Activated CD4-positive, alpha-beta memory T cell treated with anti-CD3 and anti-CD28 coated beads for 36 hours (primary cell): ENCODE measurements at regions not wholly inside any gene's neighbourhood (a gene's known extent, or its start where the extent isn't known, plus 50 kb on each side); places are given as distances from the start of the nearest gene placed in this dataset.
"Not testable (repeated sequence)": the region's sequence is repeated elsewhere in the genome, so short reads cannot be mapped to it uniquely, and the experiment has no call there.

Experiments used
- CTCF ChIA-PET: fragments of 350-600 bp; sonication (Branson Sonifier 250); formaldehyde crosslinking; loops from one replicate; lab custom pipeline; 2021; ENCODE audit warnings: antibody characterized with exemption, inconsistent platforms; lab: Charles Lee
- POLR2A ChIA-PET: fragments of 350-600 bp; sonication (Branson Sonifier 250); formaldehyde crosslinking; loops from one replicate; lab custom pipeline; 2021; ENCODE audit warnings: antibody characterized with exemption; lab: Charles Lee
- DNase-seq: peaks from one replicate; pipeline ENCODE4 v3.0.0-alpha.2; 2020
- H3K27ac Mint-ChIP-seq: one replicate; pipeline ENCODE4 v1.8.0; 2021; ENCODE audit warnings: mixed read lengths
- H3K27me3 Mint-ChIP-seq: one replicate; pipeline ENCODE4 v1.8.0; 2021; ENCODE audit warnings: mixed read lengths
- H3K36me3 Mint-ChIP-seq: one replicate; pipeline ENCODE4 v1.8.0; 2021; ENCODE audit warnings: mixed read lengths
- H3K4me1 Mint-ChIP-seq: one replicate; pipeline ENCODE4 v1.8.0; 2021; ENCODE audit warnings: low read depth, mixed read lengths
- H3K4me3 Mint-ChIP-seq: one replicate; pipeline ENCODE4 v1.8.0; 2021; ENCODE audit warnings: mild to moderate bottlenecking, mixed read lengths
- H3K9me3 Mint-ChIP-seq: one replicate; pipeline ENCODE4 v1.8.0; 2021; ENCODE audit warnings: mixed read lengths
- intact Hi-C: fragments of 100-400 bp; cut with micrococcal nuclease; formaldehyde crosslinking; loops from one replicate; pipeline ENCODE4 v1.15.1; 2023

GRCh38 chr4:32930700-32931099, 2210.5 kb downstream of the PCDH7 start:
- no peaks in the 10 kb centered on the region for H3K27me3 Mint-ChIP-seq
- intact Hi-C loops, result no loop called here
- no peak for DNase-seq
- CTCF ChIA-PET, result no interaction called here
- H3K4me1 Mint-ChIP-seq, result no peaks in the 10 kb centered on the region
- H3K4me3 Mint-ChIP-seq, result no peak overlapping the region
- peaks cover 11% of the 10 kb centered on the region for H3K9me3 Mint-ChIP-seq
- H3K27ac Mint-ChIP-seq, result no peak overlapping the region
- H3K36me3 Mint-ChIP-seq, result no peaks in the 10 kb centered on the region
- POLR2A ChIA-PET, result no interaction called here

GRCh38 chr4:32931475-32931874, 2211.3 kb downstream of the PCDH7 start:
- no peak overlapping the region for H3K4me3 Mint-ChIP-seq
- no peaks in the 10 kb centered on the region for H3K36me3 Mint-ChIP-seq
- POLR2A ChIA-PET, result no interaction called here
- no peak overlapping the region for H3K27ac Mint-ChIP-seq
- H3K27me3 Mint-ChIP-seq, result no peaks in the 10 kb centered on the region
- intact Hi-C loops, result no loop called here
- DNase-seq, result no peak
- no peaks in the 10 kb centered on the region for H3K4me1 Mint-ChIP-seq
- CTCF ChIA-PET, result no interaction called here
- peaks cover 11% of the 10 kb centered on the region for H3K9me3 Mint-ChIP-seq

GRCh38 chr4:32932156-32932555, 2212.0 kb downstream of the PCDH7 start:
- Mint-ChIP-seq H3K27ac (no peak overlapping the region), H3K4me1 (no peaks in the 10 kb centered on the region), H3K9me3 (peaks cover 11% of the 10 kb centered on the region), H3K27me3 (no peaks in the 10 kb centered on the region), H3K4me3 (no peak overlapping the region), H3K36me3 (no peaks in the 10 kb centered on the region)
- intact Hi-C loops, result no loop called here
- CTCF ChIA-PET, result no interaction called here
- DNase-seq, result no peak
- POLR2A ChIA-PET, result no interaction called here

GRCh38 chr4:32939222-32939621, 2219.1 kb downstream of the PCDH7 start:
- H3K27ac Mint-ChIP-seq, H3K4me1 Mint-ChIP-seq, H3K27me3 Mint-ChIP-seq, H3K36me3 Mint-ChIP-seq, H3K4me3 Mint-ChIP-seq, intact Hi-C loops, CTCF ChIA-PET, POLR2A ChIA-PET, DNase-seq: not testable (repeated sequence)
- H3K9me3 Mint-ChIP-seq, result peaks cover 23% of the 10 kb centered on the region

- POLR2A ChIA-PET, result no interaction called here
- H3K4me3 Mint-ChIP-seq, result no peak overlapping the region
- intact Hi-C loops, result no loop called here
These were observed 2230.7 kb downstream of the PCDH7 start for GRCh38 chr4:32950866-32951265.

GRCh38 chr4:32958586-32958985, 2238.4 kb downstream of the PCDH7 start:
- ChIA-PET CTCF (no interaction called here), POLR2A (no interaction called here)
- no peaks in the 10 kb centered on the region for H3K27me3 Mint-ChIP-seq
- H3K27ac Mint-ChIP-seq, result no peak overlapping the region
- intact Hi-C loops, result no loop called here
- DNase-seq, result no peak
- H3K4me1 Mint-ChIP-seq, result no peaks in the 10 kb centered on the region
- H3K4me3 Mint-ChIP-seq, result no peak overlapping the region
- H3K9me3 Mint-ChIP-seq, result peaks cover 6% of the 10 kb centered on the region
- H3K36me3 Mint-ChIP-seq, result no peaks in the 10 kb centered on the region

More at GRCh38 chr4:32950866-32951265, 2230.7 kb downstream of the PCDH7 start:
- peaks cover 9% of the 10 kb centered on the region for H3K9me3 Mint-ChIP-seq
- CTCF ChIA-PET, result no interaction called here
- H3K4me1 Mint-ChIP-seq, result no peaks in the 10 kb centered on the region
- no peaks in the 10 kb centered on the region for H3K36me3 Mint-ChIP-seq
- DNase-seq, result no peak
- no peaks in the 10 kb centered on the region for H3K27me3 Mint-ChIP-seq
- no peak overlapping the region for H3K27ac Mint-ChIP-seq

- POLR2A ChIA-PET, result no interaction called here
- Mint-ChIP-seq H3K27me3 (no peaks in the 10 kb centered on the region), H3K9me3 (peaks cover 5% of the 10 kb centered on the region), H3K4me3 (no peak overlapping the region), H3K36me3 (no peaks in the 10 kb centered on the region), H3K27ac (no peak overlapping the region), H3K4me1 (no peaks in the 10 kb centered on the region)
- CTCF ChIA-PET, result no interaction called here
- DNase-seq, result no peak
- intact Hi-C loops, result no loop called here
These were observed 2241.9 kb downstream of the PCDH7 start for GRCh38 chr4:32962100-32962499.

- DNase-seq, result no peak
- ChIA-PET CTCF (no interaction called here), POLR2A (no interaction called here)
- Mint-ChIP-seq H3K4me1 (no peaks in the 10 kb centered on the region), H3K36me3 (no peaks in the 10 kb centered on the region), H3K27me3 (no peaks in the 10 kb centered on the region), H3K9me3 (peaks cover 22% of the 10 kb centered on the region), H3K4me3 (no peak overlapping the region), H3K27ac (no peak overlapping the region)
- intact Hi-C loops, result no loop called here
These were observed 2265.1 kb downstream of the PCDH7 start for GRCh38 chr4:32985256-32985655.

- intact Hi-C loops, result no loop called here
- Mint-ChIP-seq H3K4me1 (no peaks in the 10 kb centered on the region), H3K27me3 (no peaks in the 10 kb centered on the region), H3K9me3 (peaks cover 15% of the 10 kb centered on the region), H3K4me3 (no peak overlapping the region), H3K36me3 (no peaks in the 10 kb centered on the region), H3K27ac (no peak overlapping the region)
- DNase-seq, result no peak
- ChIA-PET POLR2A (no interaction called here), CTCF (no interaction called here)
These were observed 2266.1 kb downstream of the PCDH7 start for GRCh38 chr4:32986236-32986635.

- intact Hi-C loops, result no loop called here
- H3K4me1 Mint-ChIP-seq, result no peaks in the 10 kb centered on the region
- no peak for DNase-seq
- H3K4me3 Mint-ChIP-seq, result no peak overlapping the region
- ChIA-PET POLR2A (no interaction called here), CTCF (no interaction called here)
- no peaks in the 10 kb centered on the region for H3K36me3 Mint-ChIP-seq
- no peak overlapping the region for H3K27ac Mint-ChIP-seq
- H3K9me3 Mint-ChIP-seq, result peaks cover 15% of the 10 kb centered on the region
- H3K27me3 Mint-ChIP-seq, result no peaks in the 10 kb centered on the region
These were observed 2266.9 kb downstream of the PCDH7 start for GRCh38 chr4:32987111-32987510.

- intact Hi-C loops, result no loop called here
- Mint-ChIP-seq H3K4me1 (no peaks in the 10 kb centered on the region), H3K36me3 (no peaks in the 10 kb centered on the region), H3K27me3 (no peaks in the 10 kb centered on the region), H3K27ac (no peak overlapping the region), H3K9me3 (peaks cover 14% of the 10 kb centered on the region), H3K4me3 (no peak overlapping the region)
- ChIA-PET POLR2A (no interaction called here), CTCF (no interaction called here)
- DNase-seq, result no peak
These were observed 2268.1 kb downstream of the PCDH7 start for GRCh38 chr4:32988165-32988811.

GRCh38 chr4:32991663-32992062, 2271.5 kb downstream of the PCDH7 start:
- intact Hi-C loops, result no loop called here
- Mint-ChIP-seq H3K36me3 (no peaks in the 10 kb centered on the region), H3K27ac (no peak overlapping the region), H3K4me1 (no peaks in the 10 kb centered on the region), H3K4me3 (no peak overlapping the region), H3K27me3 (no peaks in the 10 kb centered on the region), H3K9me3 (peaks cover 12% of the 10 kb centered on the region)
- DNase-seq, result no peak
- CTCF ChIA-PET, result no interaction called here
- POLR2A ChIA-PET, result no interaction called here

GRCh38 chr4:32994981-32995881, 2275.1 kb downstream of the PCDH7 start:
- POLR2A ChIA-PET, result no interaction called here
- H3K4me1 Mint-ChIP-seq, result no peaks in the 10 kb centered on the region

More at GRCh38 chr4:32994981-32995881, 2275.1 kb downstream of the PCDH7 start:
- Mint-ChIP-seq H3K27ac (no peak overlapping the region), H3K27me3 (no peaks in the 10 kb centered on the region), H3K36me3 (no peaks in the 10 kb centered on the region), H3K9me3 (peaks cover 12% of the 10 kb centered on the region), H3K4me3 (no peak overlapping the region)
- intact Hi-C loops, result no loop called here
- no peak for DNase-seq
- CTCF ChIA-PET, result no interaction called here
